Stomach (tissue), 8 donors: ENCODE measurements at regions not wholly inside any gene's neighbourhood (a gene's known extent, or its start where the extent isn't known, plus 50 kb on each side); places are given as distances from the start of the nearest gene placed in this dataset.

Source experiments
- DNase-seq, 2 donors: peaks; one replicate each; pipeline versions ENCODE4 v3.0.0 to v3.0.0-alpha.2; 2013 to 2019
- H3K27ac ChIP-seq, 5 donors: fragments of 200-600 bp in 4 of 5; sonication (generic) in 4 of 5; one replicate each; pipeline ENCODE4 v1.5.1; 2013 to 2019; ENCODE audit warnings: mild to moderate bottlenecking in 1 of 5, moderate library complexity in 1 of 5
- H3K27me3 ChIP-seq, 3 donors: fragments of 200-600 bp; sonication (generic); one replicate each; pipeline ENCODE4 v1.5.1; 2017 to 2019; ENCODE audit warnings: mixed run types in 1 of 3
- H3K36me3 ChIP-seq, 4 donors: fragments of 200-600 bp; sonication (generic); 1 replicate in 3 of 4; 2 replicates in 1 of 4; pipeline ENCODE4 v1.5.1; 2016 to 2019
- H3K4me1 ChIP-seq, 4 donors: fragments of 200-600 bp; sonication (generic); one replicate each; pipeline ENCODE4 v1.5.1; 2016 to 2019
- H3K4me3 ChIP-seq, 4 donors: fragments of 200-600 bp; sonication (generic) in 3 of 4; one replicate each; pipeline ENCODE4 v1.5.1; 2016 to 2019; ENCODE audit warnings: mild to moderate bottlenecking in 1 of 4
- H3K9me3 ChIP-seq, 4 donors: fragments of 200-600 bp; sonication (generic); one replicate each; pipeline ENCODE4 v1.5.1; 2016 to 2019
- CTCF ChIP-seq, 7 experiments: fragments of 450-650 bp in 4 of 7; fragments of 200-600 bp in 3 of 7; sonication (generic) in 3 of 7; IDR thresholded peaks; one replicate each; pipeline ENCODE4 v1.5.1; 2016 to 2019; ENCODE audit warnings: antibody characterized with exemption in 7 of 7, control low read depth in 2 of 7, mild to moderate bottlenecking in 1 of 7
- EP300 ChIP-seq: sonication (generic); formaldehyde crosslinking; IDR thresholded peaks from one replicate; pipeline ENCODE4 v1.6.1; 2017; ENCODE audit warnings: antibody characterized with exemption
- POLR2A ChIP-seq, 4 donors: fragments of 450-650 bp; IDR thresholded peaks; one replicate each; pipeline ENCODE4 v1.6.1; 2016; ENCODE audit warnings: antibody characterized with exemption in 4 of 4, control low read depth in 2 of 4, mild to moderate bottlenecking in 1 of 4, moderate library complexity in 1 of 4
- POLR2AphosphoS5 ChIP-seq, 3 donors: sonication (generic); formaldehyde crosslinking; IDR thresholded peaks; one replicate each; pipeline ENCODE4 v1.6.1; 2016; ENCODE audit warnings: antibody characterized with exemption in 3 of 3
- WGBS, 5 donors: extraction: QIAGEN DNeasy Blood & Tissue Kit in 3 of 5; methylation state at CpG; one replicate each; pipeline versions ENCODE4 v1.1.5 to v1.1.7; 2013 to 2018; 5-methylcytosine and 5-hydroxymethylcytosine counted together
- intact Hi-C: fragments of 100-400 bp; cut with DNase I; formaldehyde crosslinking; loops from one replicate; pipeline ENCODE4 v1.15.1; 2023; ENCODE audit warnings: low total_unique reads
- donor health status: healthy with polysubstance abuse.
- donor health status: Bipolar disorder and iron deficiency.
- donor health status: healthy.

GRCh38 chr6:115832786-115833185 lies 227.9 kb downstream of the FRK start:
- no peak overlapping the region for H3K27ac ChIP-seq
- H3K4me3 ChIP-seq = no peak overlapping the region
- TF ChIP-seq POLR2AphosphoS5 (IDR thresholded peaks at IDR 0.05) = no peak
- TF ChIP-seq POLR2A (IDR thresholded peaks at IDR 0.05) = no peak
- no peak for TF ChIP-seq CTCF (IDR thresholded peaks at IDR 0.05)
- TF ChIP-seq EP300 = no peak
- DNase-seq = peak in 1 of 2 donors; percentile 14
- no peaks in the 10 kb centered on the region for H3K9me3 ChIP-seq
- 8 to 18% (median 12%) methylated on average over 1 of the region's 1 CpG for WGBS, 5 donors
- intact Hi-C loops = no loop called here
- no peaks in the 10 kb centered on the region for H3K36me3 ChIP-seq
- no peaks in the 10 kb centered on the region for H3K4me1 ChIP-seq
- H3K27me3 ChIP-seq = no peaks in the 10 kb centered on the region

- no peaks in the 10 kb centered on the region for H3K36me3 ChIP-seq
- H3K4me3 ChIP-seq = no peak overlapping the region
- intact Hi-C loops = no loop called here
- DNase-seq = no peak
- H3K27ac ChIP-seq = no peak overlapping the region
- TF ChIP-seq CTCF (IDR thresholded peaks at IDR 0.05) (no peak), POLR2AphosphoS5 (IDR thresholded peaks at IDR 0.05) (no peak)
- H3K9me3 ChIP-seq = no peaks in the 10 kb centered on the region
- no peaks in the 10 kb centered on the region for H3K4me1 ChIP-seq
- H3K27me3 ChIP-seq = no peaks in the 10 kb centered on the region
- 88 to 100% (median 97%) methylated on average over 1 of the region's 1 CpG for WGBS, 5 donors
These were observed 228.5 kb downstream of the FRK start for GRCh38 chr6:115832186-115832585.

- Histone ChIP-seq H3K4me1 (no peaks in the 10 kb centered on the region), H3K27me3 (no peaks in the 10 kb centered on the region), H3K9me3 (no peaks in the 10 kb centered on the region), H3K4me3 (no peak overlapping the region), H3K36me3 (no peaks in the 10 kb centered on the region), H3K27ac (no peak overlapping the region)
- intact Hi-C loops = no loop called here
- WGBS, 5 donors = 12 to 54% (median 23%) methylated on average over 2 of the region's 2 CpGs
- TF ChIP-seq EP300 (no peak), POLR2AphosphoS5 (IDR thresholded peaks at IDR 0.05) (peak in 1 of 3 donors; percentile 31), CTCF (IDR thresholded peaks at IDR 0.05) (no peak)
- DNase-seq = peak in 1 of 2 donors; percentile 14
These were observed 229.8 kb downstream of the FRK start for GRCh38 chr6:115830895-115831294.

GRCh38 chr6:115821798-115822197 lies 238.9 kb downstream of the FRK start:
- intact Hi-C loops = no loop called here
- H3K27me3 ChIP-seq = no peaks in the 10 kb centered on the region
- no peak for TF ChIP-seq CTCF (IDR thresholded peaks at IDR 0.05)
- no peak for TF ChIP-seq POLR2AphosphoS5 (IDR thresholded peaks at IDR 0.05)
- no peak for TF ChIP-seq EP300
- TF ChIP-seq POLR2A (IDR thresholded peaks at IDR 0.05) = no peak
- H3K27ac ChIP-seq = no peak overlapping the region
- H3K4me1 ChIP-seq = no peaks in the 10 kb centered on the region
- H3K36me3 ChIP-seq = no peaks in the 10 kb centered on the region
- no peak for DNase-seq
- no peak overlapping the region for H3K4me3 ChIP-seq
- peaks cover 0 to 6% (median 3%) of the 10 kb centered on the region in 4 donors for H3K9me3 ChIP-seq
- 37 to 51% (median 47%) methylated on average over 2 of the region's 2 CpGs for WGBS, 5 donors
